ENCODE measurements at regions not wholly inside any gene's neighbourhood (a gene's known extent, or its start where the extent isn't known, plus 50 kb on each side); places are given as distances from the start of the nearest gene placed in this dataset.
"Not testable (repeated sequence)": the region's sequence is repeated elsewhere in the genome, so short reads cannot be mapped to it uniquely, and the experiment has no call there.

DNA sequence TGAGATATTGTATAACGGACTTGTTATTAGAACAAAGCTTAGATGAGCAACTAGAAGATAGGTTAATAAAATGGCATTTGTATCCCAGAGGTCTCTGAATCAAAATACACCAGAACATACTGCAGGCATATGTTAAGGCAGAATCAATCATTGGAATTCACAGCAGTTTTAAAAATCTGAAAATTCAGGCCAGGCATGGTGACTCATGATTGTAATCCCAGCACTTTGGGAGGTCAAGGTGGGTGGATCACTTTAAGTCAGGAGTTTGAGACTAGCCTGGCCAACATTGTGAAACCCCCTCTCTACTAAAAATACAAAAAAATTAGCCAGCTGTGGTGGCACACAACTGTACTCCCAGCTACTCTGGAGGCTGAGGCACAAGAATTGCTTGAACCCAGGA lies 405.2 kb downstream of the ZEB2 start:
- no peak for DNase-seq

DNA sequence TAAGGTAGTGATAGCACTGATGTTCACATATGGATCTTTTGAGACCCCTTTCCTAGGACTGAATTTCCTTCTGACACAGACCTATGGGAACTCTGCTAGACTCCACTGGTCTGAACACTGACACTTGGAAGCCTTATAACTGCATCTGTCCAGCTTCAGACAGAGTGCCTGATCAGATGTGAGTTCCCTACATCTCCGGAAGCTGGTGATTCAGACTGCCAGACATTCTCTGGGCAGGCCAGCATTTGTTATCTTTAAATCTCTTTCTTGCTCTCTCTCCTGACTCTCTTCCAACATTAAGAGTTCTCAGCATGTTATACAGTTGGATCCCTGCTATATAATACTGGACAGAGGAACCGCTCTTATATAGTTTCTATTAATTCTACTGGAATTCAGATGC lies 408.5 kb downstream of the ZEB2 start:
- DNase-seq, result no peak

DNA sequence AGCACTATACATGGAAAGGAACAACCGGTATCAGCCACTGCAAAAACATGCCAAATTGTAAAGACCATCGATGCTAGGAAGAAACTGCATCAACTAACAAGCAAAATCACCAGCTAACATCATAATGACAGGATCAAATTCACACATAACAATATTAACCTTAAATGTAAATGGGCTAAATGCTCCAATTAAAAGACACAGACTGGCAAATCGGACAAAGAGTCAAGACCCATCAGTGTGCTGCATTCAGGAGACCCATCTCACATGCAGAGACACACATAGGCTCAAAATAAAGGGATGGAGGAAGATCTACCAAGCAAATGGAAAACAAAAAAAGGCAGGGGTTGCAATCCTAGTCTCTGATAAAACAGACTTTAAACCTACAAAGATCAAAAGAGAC lies 413.8 kb downstream of the ZEB2 start:
- not testable (repeated sequence) for DNase-seq

DNA sequence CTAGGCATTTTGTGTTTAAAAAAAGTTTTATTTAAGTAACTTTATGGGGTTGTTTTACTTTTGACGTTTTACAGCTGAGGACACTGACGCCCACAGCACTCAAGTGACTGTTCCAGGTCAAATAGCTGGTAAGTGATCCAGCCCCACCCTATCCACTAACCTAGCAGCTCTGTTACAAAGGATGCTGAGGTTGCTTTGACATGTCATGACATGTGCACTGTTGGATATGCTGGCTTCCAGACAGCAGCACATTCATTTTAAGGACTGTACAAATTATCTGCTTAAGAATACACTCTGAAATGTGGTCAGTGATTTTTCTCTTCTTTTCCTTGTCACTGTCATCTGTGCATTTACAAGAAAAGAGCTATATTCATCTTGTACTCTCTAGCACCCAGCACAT lies 417.5 kb downstream of the ZEB2 start:
- DNase-seq, result no peak

DNA sequence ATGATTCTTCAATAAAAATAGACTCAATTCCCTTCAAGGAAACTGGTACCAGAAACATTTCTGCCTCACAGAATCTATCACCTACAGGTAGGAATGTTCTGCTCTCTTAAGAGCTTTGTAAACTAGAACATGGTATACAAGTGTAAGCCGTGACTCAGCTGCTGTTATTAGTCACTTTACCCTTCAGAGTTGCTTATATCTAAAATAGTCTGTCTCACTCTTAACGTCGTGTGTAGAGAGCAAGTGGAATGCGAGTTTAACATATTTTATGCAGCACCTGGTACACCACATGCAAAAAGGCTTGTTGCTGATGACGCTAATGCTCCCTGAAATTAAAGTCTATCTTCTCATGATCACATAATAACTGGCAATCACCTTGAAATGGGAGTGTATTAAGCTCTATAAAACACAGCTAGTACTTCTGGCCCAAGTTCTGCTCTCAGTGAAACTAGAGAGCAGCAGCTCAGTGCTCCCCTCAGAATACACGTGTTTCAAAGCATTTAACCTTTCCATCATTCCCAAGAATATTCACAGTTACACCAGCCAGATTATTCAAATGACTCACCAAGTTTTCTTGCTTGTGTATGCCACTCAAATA lies 420.0 kb downstream of the ZEB2 start:
- no peak for DNase-seq

DNA sequence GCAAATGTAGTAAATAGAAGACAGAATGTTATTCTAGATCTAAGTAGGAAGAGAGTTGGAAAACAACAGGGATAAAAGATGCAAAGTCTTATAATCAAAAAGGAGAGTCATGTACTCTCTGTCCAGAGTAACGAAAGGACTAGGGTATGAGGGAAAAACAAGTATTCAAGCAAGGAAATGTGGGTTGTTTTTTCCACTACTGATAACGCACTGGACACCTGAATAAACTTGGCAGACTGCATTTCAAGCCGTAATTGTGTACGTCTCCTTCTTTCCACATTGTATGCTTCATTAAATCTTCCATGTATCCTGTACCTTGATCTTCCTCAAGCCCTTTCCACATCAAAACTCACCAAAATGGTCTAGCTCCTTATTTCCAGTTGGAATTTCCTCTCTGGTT lies 420.6 kb downstream of the ZEB2 start:
- DNase-seq, result no peak

DNA sequence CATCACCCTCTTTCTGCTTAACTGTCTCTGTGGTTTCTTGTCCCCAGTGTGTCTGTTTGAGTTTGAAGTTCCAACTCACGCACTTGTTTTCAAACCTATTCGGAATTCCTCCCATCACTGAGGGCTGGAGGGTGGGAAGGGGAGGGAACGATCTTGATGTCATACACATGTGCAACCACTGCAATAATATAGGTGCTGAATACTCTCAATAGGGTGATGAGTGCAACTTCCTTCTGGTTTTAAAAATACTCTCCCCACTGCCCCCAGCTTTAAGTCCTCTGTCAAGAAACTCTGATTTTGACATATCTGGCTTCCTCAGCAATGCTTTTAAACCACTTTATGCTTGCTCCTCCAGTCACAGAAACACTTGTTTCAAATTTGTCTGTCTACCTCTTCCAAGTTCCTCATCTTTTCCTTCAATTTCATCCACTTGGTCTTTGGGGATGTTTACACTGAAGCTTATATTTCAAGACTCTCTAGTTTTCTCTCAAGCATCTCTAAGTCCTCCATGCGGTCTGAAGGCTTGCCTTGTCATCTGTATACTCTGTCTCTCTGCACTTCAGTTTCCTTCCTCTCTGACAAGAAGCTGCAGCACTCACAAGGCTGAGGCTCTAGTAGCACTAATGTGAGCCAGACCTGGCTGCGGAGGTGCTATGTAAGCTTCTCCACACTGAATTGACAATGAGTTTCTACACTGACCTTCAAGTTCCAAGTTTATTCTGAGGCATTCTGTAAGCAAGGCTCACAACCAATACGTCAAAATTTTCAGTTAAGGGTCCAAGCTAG lies 422.3 kb downstream of the ZEB2 start:
- DNase-seq, result no peak

DNA sequence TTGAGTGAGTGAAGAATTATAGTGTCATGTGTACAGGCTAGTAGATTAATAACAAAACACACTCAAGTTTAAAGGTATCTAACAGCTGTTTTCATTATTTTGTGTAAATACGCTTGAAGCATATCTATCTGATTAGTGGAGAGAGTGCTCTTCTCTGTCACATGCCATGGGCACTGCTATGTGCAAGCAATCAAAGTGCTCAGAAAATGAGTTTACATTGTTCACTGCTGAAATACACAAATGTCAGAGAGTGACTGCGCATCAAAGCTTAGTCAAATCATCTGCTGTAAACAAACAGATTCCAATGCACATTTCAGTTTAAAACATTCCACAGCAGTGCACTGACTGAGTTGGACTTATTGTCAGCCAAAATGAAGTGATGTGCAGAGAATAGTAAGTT lies 423.4 kb downstream of the ZEB2 start:
- DNase-seq, result no peak

DNA sequence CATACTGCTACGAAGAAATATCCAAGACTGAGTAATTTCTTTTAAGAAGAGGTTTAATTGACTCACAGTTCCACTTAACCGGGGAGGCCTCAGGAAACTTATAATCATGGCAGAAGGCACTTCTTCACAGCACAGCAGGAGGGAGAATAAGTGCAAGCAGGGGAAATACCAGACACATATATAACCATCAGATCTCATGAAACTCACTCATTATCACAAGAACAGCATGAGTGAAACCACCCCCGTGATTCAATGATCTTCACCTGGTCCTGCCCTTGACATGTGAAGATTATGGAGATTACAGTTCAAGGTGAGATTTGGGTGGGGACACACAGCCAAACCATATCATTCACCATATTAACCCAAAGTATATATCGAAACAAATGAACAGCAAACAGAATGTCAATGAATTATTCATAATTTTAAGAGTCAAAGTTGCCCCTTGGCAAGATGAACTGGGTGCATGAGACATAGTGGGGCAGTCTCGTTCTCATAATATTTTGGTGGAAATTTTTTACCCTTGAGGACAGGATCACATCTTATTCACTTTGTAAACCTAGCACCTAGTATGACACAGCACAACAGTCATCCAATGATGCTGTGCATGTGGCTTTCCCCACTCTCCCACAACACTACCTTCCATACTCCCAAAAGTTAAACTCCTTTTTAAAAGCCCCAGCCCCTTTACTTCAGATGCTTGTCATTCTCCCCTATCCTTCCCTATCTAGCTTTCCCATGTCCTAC lies 425.3 kb downstream of the ZEB2 start:
- DNase-seq, result no peak

DNA sequence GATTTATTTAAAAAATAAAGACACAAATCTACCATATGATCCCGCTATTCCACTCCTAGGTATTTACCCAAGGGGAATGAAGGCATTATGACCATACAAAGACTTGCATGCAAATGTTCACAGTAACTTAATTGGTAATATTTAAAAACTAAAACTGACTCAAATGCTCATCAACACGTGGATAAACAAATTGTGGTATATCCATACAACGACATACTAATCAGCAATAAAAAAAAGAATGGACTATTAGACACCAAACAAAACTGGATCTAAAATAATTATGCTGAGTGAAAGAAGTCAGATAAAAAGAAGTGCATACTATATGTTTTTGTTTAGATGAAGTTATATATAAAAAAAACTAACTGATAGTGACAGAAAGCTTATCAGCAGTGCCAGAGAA lies 428.3 kb downstream of the ZEB2 start:
- no peak for DNase-seq

DNA sequence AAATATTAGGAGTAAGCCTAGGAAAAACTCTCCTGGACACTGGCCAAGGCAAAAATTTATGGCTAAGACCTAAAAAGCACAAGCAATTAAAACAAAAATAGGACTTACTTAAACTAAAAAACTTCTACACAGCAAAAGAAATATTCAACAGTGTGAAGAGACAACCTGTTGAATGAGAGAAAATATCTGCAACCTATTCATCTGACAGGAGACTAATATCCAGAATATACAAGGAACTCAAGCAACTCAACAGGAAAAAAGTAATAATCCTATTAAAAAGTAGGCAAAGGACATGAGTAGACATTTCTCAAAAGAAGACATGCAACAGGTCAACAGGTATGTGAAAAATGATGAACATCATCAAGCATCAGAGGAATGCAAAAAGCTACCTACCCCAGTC lies 431.1 kb downstream of the ZEB2 start:
- DNase-seq, result no peak

DNA sequence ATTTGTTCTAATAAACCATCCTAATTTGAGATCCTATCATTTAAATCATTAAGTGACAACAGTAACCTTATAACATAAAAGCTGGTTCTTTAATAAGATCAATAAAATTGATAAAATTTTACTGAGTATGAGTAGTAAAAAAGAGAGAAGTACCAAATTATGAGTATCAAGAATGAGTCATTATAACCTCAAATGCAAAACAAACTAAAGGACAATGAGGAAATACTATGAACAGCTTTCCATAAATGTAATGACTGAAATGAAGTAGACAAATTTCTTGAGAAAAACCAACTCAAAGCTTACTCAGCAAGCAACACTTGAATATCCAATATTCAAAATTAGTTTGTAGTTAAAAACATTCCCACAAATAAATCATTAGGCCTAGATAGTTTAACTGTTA lies 433.0 kb downstream of the ZEB2 start:
- no peak for DNase-seq

DNA sequence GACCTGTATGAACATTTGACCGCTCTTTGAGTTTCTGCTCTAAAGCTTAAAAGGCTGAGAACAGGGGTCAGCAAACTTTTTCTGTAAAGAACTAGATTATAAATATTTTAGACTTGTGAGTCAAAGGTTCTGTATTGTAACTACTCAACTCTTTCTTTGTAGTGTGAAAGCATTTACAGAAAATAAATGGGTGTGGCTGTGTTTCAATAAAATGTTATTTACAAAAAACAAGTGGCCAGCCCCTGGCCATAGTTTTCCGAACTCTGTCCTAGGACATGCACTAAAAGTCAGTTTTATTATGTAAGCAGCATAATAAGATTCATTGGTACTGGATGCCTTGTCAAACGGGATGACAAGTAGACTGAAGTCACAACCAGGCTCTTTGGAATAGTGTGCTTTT lies 434.9 kb downstream of the ZEB2 start:
- no peak for DNase-seq

DNA sequence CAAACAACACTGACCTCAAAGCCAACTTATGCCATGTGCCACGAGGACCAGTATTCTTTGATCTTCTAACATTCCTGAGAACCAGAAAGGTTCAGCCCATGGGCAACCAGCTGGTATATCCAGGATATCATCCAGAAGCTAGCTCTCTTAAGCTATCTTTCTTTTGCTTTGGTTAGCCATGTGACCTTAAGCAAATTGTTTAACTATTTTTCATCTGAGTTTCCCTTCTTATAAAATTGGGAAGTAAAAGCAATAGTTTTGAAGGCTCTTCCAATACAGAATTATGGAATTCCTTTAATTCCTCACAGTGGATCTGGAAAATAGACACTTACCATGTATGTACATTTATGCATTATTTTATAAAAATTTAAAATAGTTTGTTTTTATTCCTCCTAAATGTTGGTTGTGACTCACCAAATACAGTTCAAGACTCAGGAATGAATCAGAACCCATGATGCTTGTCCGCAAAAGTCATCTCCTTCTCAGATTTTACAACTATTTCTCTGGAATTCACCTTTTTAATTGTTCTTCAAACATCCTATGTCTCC lies 435.7 kb downstream of the ZEB2 start:
- DNase-seq, result no peak

DNA sequence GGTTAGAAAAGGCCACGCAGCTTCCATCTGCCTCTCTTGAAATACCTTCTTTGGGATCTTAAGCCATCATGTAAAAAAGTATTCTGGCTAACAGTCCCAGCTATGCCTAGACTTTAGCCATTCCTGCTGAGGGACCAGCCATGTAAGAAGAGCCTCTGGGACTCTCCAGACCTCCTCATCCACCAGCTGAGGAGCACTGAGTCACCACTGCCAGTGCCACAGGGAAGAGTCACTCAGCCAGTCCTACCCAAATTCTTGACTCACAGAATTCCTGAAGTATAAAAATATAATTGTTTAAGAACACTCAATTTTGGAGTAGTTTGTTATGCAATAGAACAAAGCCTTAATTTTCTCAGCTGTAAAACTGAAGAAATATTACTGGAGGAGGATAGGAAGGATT lies 436.7 kb downstream of the ZEB2 start:
- no peak for DNase-seq

DNA sequence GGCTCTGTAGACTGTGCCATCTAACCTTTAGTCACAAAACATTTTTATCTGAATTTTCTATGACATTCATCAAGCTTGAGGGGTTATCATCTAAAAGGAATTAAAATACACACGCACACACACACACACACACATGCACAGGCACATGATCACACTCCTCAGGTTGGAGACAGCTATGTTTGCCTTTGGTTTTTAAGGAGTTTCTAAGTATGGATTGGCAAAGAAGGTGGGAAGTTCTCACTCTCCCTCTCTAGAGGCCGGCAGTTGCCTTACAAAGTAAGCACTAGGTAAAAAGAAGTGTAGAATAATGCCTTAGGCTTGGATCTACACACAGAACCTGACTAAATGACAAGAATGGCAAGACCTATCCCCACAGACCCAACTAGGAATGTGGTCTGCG lies 437.1 kb downstream of the ZEB2 start:
- no peak for DNase-seq

DNA sequence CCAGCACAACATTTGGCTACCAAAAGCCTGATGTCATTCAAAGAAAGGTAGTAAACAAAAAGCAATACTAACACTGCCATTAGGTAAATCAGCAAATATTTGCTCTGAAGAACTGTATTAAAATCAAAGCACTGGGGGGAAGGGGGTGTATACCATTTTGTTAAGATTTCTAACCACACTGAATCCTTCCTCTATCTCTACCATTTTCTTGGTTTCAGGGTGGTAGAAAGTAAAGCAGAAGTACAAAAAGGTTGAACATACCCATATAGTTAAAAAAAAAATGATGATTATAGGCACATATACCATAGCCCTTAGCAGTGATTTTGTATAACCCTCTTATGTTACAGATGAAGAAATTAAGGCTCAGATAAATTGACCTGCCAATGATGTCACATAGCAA lies 437.6 kb downstream of the ZEB2 start:
- DNase-seq, result no peak

DNA sequence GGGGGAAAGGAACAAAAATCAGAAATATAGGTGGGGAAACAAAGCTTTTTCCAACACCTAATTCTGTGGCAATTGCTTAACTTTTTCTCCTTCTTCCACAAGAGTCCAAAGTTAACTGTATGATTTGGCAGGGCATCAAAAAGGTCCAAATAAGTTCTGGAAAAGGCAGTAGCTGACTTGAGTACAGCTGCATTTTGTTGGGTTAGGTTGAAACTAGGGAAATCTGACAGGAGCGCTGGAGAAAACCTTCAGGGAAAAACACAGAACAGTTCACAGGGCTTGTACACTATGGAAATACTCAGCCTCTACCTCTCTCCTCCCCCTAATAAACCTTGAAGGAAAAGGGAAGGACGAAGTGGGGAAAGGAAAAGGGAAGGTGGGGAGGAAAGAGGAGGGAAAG lies 438.6 kb downstream of the ZEB2 start:
- DNase-seq, result no peak

DNA sequence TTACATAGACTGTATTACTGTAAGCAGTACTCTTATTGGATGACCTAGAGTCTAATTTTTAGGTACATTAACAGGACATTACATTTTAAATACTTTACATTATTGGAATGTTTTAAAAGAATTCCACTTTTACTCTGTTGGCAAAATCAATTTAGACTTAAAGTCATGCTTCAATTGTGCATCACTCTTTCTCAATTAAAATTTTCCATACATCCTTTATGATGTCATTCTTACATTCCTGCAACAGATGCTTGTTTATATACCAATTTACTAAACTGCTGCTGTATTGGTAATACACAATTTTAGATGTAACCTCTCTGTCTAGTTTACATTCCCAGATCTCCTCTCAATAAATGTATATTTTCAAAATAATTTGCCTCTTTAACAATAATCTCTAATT lies 440.1 kb downstream of the ZEB2 start:
- no peak for DNase-seq

DNA sequence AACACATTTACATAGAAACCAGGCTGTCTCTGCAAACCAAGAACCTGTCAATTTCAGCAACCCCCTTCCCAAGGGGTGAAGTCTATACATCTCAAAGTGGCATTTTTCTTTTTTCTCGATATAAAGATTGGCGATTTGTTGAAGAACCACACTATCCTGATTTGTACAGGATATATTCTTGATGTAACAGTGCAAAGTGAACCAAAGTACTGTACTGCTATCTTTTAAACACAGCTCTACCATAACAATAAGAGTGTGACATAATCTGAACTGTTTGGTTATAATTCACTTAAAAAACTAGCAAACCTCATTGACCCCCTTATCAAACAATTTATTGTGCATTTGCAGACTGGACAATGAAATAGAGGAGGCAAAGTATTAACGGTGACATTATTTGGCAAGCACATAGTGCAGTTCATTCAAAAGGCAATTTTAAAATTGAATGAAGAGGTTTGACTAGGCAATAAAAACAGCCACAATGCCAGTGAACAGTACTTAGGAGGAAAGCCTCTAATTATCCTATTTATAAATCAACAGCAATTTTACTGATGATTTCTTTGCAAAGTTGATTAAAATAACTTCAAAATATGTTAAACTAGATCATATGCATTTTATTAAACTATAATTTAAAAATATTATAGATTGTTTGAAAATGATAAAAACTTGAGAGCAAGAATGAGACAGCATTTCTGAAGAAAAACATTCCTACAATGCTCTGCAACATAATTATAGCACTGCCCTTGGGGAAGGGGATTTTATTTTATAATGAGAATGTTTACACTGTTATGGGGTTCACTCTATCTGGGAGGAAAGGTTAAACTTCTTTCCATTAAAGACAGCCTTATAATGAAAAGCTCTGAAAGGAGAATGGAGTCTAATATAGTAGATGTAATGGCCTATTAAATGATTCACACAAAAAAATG lies 440.9 kb downstream of the ZEB2 start:
- no peak for DNase-seq

DNA sequence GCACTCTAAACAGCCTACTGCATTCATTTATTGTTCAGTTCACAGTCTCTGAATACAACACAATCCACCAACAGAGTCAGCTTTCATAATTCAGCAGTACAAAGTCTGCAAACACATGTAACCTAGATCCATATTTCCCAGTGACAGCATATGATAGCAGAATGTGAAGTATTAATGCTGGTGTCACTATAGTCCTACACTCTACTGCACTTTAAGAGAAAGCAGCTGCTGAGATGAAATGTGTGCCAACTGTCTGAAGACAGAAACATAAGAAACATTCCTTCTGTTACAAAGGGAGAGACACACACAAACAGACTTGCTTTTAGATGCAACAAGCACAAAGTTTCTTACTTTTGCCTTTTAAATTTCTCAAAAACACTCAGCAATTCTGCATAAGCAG lies 441.8 kb downstream of the ZEB2 start:
- DNase-seq, result no peak

DNA sequence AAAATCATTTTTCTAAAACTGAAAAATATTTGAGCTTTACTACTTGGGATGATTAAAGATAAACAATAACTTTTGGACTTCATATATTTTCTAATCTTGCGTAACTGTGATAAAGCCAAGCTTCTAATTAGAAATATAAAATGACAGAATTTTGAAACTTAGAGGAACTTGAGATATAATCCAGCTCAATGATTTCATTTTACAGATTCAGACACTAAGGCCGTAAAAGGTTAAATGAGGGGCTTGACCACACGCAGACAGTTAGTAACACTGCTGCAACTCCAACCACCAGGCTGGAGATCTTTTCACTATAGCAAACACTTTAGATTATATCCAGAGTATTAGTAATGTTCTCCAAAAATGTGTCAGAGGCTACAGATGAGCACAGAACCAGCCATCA lies 445.5 kb downstream of the ZEB2 start:
- DNase-seq, result no peak

DNA sequence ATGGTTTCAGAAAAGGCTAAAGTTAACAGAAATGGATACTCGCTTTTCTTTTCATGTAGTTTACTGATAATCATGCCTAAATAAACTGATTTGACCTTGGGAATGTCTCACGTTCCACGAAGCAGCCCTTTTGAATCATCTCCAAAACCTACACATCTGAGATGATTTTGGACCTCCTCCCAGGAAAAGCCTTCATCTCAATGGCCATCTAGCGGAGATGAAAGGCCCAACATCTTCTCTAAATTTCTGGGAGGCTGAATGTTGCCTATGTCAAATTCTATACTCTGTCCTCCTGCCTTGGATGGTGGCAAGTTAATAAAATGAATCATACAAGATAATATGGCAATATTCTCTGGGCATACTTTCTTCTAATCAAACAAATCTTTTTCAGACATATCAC lies 448.5 kb downstream of the ZEB2 start:
- DNase-seq, result no peak

Measured in activated gamma-delta T cell (primary cell).